Transverse colon (tissue), 4 donors: ENCODE measurements at regions not wholly inside any gene's neighbourhood (a gene's known extent, or its start where the extent isn't known, plus 50 kb on each side); places are given as distances from the start of the nearest gene placed in this dataset.

Source experiments
- CTCF ChIP-seq, 5 experiments: fragments of 200-600 bp in 3 of 5; fragments of 450-650 bp in 2 of 5; sonication (generic) in 3 of 5; IDR thresholded peaks; 1 replicate in 2 of 5; 2 replicates in 3 of 5; pipeline ENCODE4 v1.5.1; 2016 to 2017; ENCODE audit warnings: antibody characterized with exemption in 5 of 5, inconsistent platforms in 3 of 5, mild to moderate bottlenecking in 2 of 5, moderate library complexity in 1 of 5
- EP300 ChIP-seq: sonication (generic); formaldehyde crosslinking; IDR thresholded peaks from one replicate; pipeline ENCODE4 v1.6.1; 2017; ENCODE audit warnings: antibody characterized with exemption, low read depth
- POLR2AphosphoS5 ChIP-seq, 3 donors: sonication (generic); formaldehyde crosslinking; IDR thresholded peaks; one replicate each; pipeline ENCODE4 v1.6.1; 2016; ENCODE audit warnings: antibody characterized with exemption in 3 of 3

DNA sequence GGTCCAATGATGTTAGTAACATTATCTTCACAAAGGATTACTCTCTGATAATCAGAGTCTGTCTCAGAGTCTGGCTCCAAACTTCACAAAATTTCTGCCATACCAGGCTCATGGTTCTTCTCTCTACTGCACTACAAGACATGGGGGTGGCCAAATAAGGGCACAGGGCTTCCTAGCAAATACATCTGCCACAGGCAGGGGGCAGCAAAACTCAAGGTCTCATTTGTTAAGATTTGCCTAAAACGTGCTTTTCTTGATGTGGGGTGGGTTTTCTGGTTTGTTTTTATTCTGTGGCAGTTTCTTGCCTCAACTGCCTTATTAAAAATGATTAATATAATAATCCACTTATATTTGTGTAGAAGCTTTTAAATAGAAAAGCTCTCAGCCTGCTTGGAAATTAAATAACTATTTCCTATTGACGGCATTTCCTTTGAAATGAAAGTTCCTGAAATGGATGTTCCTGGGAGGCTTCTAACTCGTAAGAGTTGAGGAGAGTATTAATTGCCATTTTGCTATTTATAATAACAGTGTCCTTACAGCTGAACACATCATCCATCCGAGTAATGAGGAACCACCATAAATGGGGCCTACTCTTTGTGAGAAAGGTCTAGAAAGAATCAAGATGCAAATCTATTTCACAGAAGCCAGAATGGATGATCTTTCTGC is 53.8 kb downstream of the SST start:
- TF ChIP-seq CTCF (IDR thresholded peaks at IDR 0.05) (peak; percentile 46 to 64 (median 50)), EP300 (no peak), POLR2AphosphoS5 (IDR thresholded peaks at IDR 0.05) (no peak)
